ENCODE measurements at regions not wholly inside any gene's neighbourhood (a gene's known extent, or its start where the extent isn't known, plus 50 kb on each side); places are given as distances from the start of the nearest gene placed in this dataset.

- no peak overlapping the region for H3K27ac Mint-ChIP-seq
- ChIA-PET CTCF (no interaction called here), POLR2A (no interaction called here)
- WGBS (ENCODE audit: insufficient coverage): no CpG with 5 or more reads among the region's 1 CpG
- no peak overlapping the region for H3K4me3 Mint-ChIP-seq
- H3K9ac ChIP-seq (ENCODE audit: low read length): no peak overlapping the region
- DNase-seq (no peak), ATAC-seq (ENCODE audit: low read depth) (no peak)
- H3K36me3 ChIP-seq (replicated peaks in 1 of 2; ENCODE audit: control extremely low read depth in 1 of 2, control insufficient read depth in 1 of 2, extremely low read depth in 1 of 2, insufficient read depth in 2 of 2, low read length in 1 of 2): no peaks in the 10 kb centered on the region
- H3K9me3 ChIP-seq (ENCODE audit: control extremely low read depth in 1 of 3, control insufficient read depth in 2 of 3, insufficient read depth in 1 of 3, low read length in 2 of 3): no peaks in the 10 kb centered on the region
- no peak for TF ChIP-seq EZH2 (IDR thresholded peaks at IDR 0.05; ENCODE audit: borderline replicate concordance, insufficient read depth, low read depth, low read length, poor library complexity, severe bottlenecking)
- TF ChIP-seq CTCF (IDR thresholded peaks at IDR 0.05): no peak
- H3K27ac ChIP-seq (ENCODE audit: low read length in 2 of 2): no peak overlapping the region
- H3K4me3 ChIP-seq (ENCODE audit: control extremely low read depth in 1 of 5, extremely low read depth in 1 of 5, insufficient read depth in 1 of 5, low read depth in 2 of 5, low read length in 4 of 5): no peak overlapping the region
- H3K4me2 ChIP-seq (replicated peaks; ENCODE audit: low read depth, low read length, poor library complexity, severe bottlenecking): no peak overlapping the region
- H3K4me1 Mint-ChIP-seq: no peaks in the 10 kb centered on the region
- no peaks in the 10 kb centered on the region for H3K27me3 Mint-ChIP-seq
- no peaks in the 10 kb centered on the region for H3K4me1 ChIP-seq (ENCODE audit: control insufficient read depth in 2 of 2, insufficient read depth in 2 of 2, low read length in 2 of 2)
- H3K27me3 ChIP-seq (replicated peaks in 1 of 4; ENCODE audit: control extremely low read depth in 1 of 4, control insufficient read depth in 3 of 4, insufficient read depth in 4 of 4, low read length in 3 of 4): no peaks in the 10 kb centered on the region
- peaks cover 2% of the 10 kb centered on the region for H3K9me3 Mint-ChIP-seq (ENCODE audit: insufficient read depth)
- H3K79me2 ChIP-seq (ENCODE audit: control insufficient read depth, insufficient read depth, low read length): no peaks in the 10 kb centered on the region
- intact Hi-C loops (cut with micrococcal nuclease): no loop called here
- no peak overlapping the region for H2AFZ ChIP-seq (ENCODE audit: insufficient read depth, low read depth, low read length, poor library complexity, severe bottlenecking)
- no peaks in the 10 kb centered on the region for H4K20me1 ChIP-seq (ENCODE audit: control insufficient read depth, insufficient read depth, low read length, poor library complexity, severe bottlenecking)
Observed at GRCh38 chr2:107584577-107584976, 242.1 kb upstream of the RGPD4 start.

- CTCF ChIA-PET: no interaction called here
- H3K27ac ChIP-seq (ENCODE audit: low read length in 2 of 2): no peak overlapping the region
- H3K79me2 ChIP-seq (ENCODE audit: control insufficient read depth, insufficient read depth, low read length): no peaks in the 10 kb centered on the region
- H3K9me3 Mint-ChIP-seq (ENCODE audit: insufficient read depth): peaks cover 2% of the 10 kb centered on the region
- H2AFZ ChIP-seq (ENCODE audit: insufficient read depth, low read depth, low read length, poor library complexity, severe bottlenecking): no peak overlapping the region
- 95% methylated on average over 2 of the region's 3 CpGs for WGBS (ENCODE audit: insufficient coverage)
- no peaks in the 10 kb centered on the region for H3K4me1 ChIP-seq (ENCODE audit: control insufficient read depth in 2 of 2, insufficient read depth in 2 of 2, low read length in 2 of 2)
- ATAC-seq (ENCODE audit: low read depth) (no peak), DNase-seq (no peak)
- no peak overlapping the region for H3K27ac Mint-ChIP-seq
- H4K20me1 ChIP-seq (ENCODE audit: control insufficient read depth, insufficient read depth, low read length, poor library complexity, severe bottlenecking): no peaks in the 10 kb centered on the region
- no peak overlapping the region for H3K9ac ChIP-seq (ENCODE audit: low read length)
- no peaks in the 10 kb centered on the region for H3K4me1 Mint-ChIP-seq
- H3K27me3 Mint-ChIP-seq: no peaks in the 10 kb centered on the region
- no peak overlapping the region for H3K4me3 ChIP-seq (ENCODE audit: control extremely low read depth in 1 of 5, extremely low read depth in 1 of 5, insufficient read depth in 1 of 5, low read depth in 2 of 5, low read length in 4 of 5)
- intact Hi-C loops (cut with micrococcal nuclease): no loop called here
- H3K4me2 ChIP-seq (replicated peaks; ENCODE audit: low read depth, low read length, poor library complexity, severe bottlenecking): no peak overlapping the region
- no peaks in the 10 kb centered on the region for H3K36me3 ChIP-seq (replicated peaks in 1 of 2; ENCODE audit: control extremely low read depth in 1 of 2, control insufficient read depth in 1 of 2, extremely low read depth in 1 of 2, insufficient read depth in 2 of 2, low read length in 1 of 2)
- H3K4me3 Mint-ChIP-seq: no peak overlapping the region
- POLR2A ChIA-PET: no interaction called here
- no peak for TF ChIP-seq CTCF (IDR thresholded peaks at IDR 0.05)
- TF ChIP-seq EZH2 (IDR thresholded peaks at IDR 0.05; ENCODE audit: borderline replicate concordance, insufficient read depth, low read depth, low read length, poor library complexity, severe bottlenecking): no peak
- H3K27me3 ChIP-seq (replicated peaks in 1 of 4; ENCODE audit: control extremely low read depth in 1 of 4, control insufficient read depth in 3 of 4, insufficient read depth in 4 of 4, low read length in 3 of 4): no peaks in the 10 kb centered on the region
- H3K9me3 ChIP-seq (ENCODE audit: control extremely low read depth in 1 of 3, control insufficient read depth in 2 of 3, insufficient read depth in 1 of 3, low read length in 2 of 3): no peaks in the 10 kb centered on the region
Observed at GRCh38 chr2:107585851-107586250, 240.8 kb upstream of the RGPD4 start.

Data from B cell (primary cell).